Non-pigmented ciliary epithelial cell (primary cell): ENCODE measurements at regions not wholly inside any gene's neighbourhood (a gene's known extent, or its start where the extent isn't known, plus 50 kb on each side); places are given as distances from the start of the nearest gene placed in this dataset.
"Not testable (repeated sequence)": the region's sequence is repeated elsewhere in the genome, so short reads cannot be mapped to it uniquely, and the experiment has no call there.

Source experiments
- DNase-seq: peaks from one replicate; pipeline ENCODE4 v3.0.0-alpha.2; 2010; ENCODE audit warnings: low read depth

GRCh38 chr3:72080800-72081199, 295.9 kb upstream of the PROK2 start:
- DNase-seq = no peak

- DNase-seq = no peak
These were observed 295.1 kb upstream of the PROK2 start for GRCh38 chr3:72080095-72080494.

GRCh38 chr3:72079369-72079872, 294.5 kb upstream of the PROK2 start:
- no peak for DNase-seq

- no peak for DNase-seq
These were observed 293.9 kb upstream of the PROK2 start for GRCh38 chr3:72078676-72079368.

- DNase-seq = no peak
These were observed 292.7 kb upstream of the PROK2 start for GRCh38 chr3:72077473-72078259.

GRCh38 chr3:72075848-72076247, 290.9 kb upstream of the PROK2 start:
- not testable (repeated sequence) for DNase-seq

- DNase-seq = no peak
These were observed 286.7 kb upstream of the PROK2 start for GRCh38 chr3:72071624-72072023.

- DNase-seq = no peak
These were observed 285.1 kb upstream of the PROK2 start for GRCh38 chr3:72070005-72070404.

- DNase-seq = no peak
These were observed 284.6 kb upstream of the PROK2 start for GRCh38 chr3:72069543-72069942.

- no peak for DNase-seq
These were observed 283.7 kb upstream of the PROK2 start for GRCh38 chr3:72068621-72069020.

GRCh38 chr3:72067721-72068120, 282.8 kb upstream of the PROK2 start:
- no peak for DNase-seq

GRCh38 chr3:72065872-72066641, 281.1 kb upstream of the PROK2 start:
- DNase-seq = no peak

- DNase-seq = no peak
These were observed 280.3 kb upstream of the PROK2 start for GRCh38 chr3:72065236-72065635.

GRCh38 chr3:72064727-72065126, 279.8 kb upstream of the PROK2 start:
- not testable (repeated sequence) for DNase-seq

GRCh38 chr3:72062017-72062416, 277.1 kb upstream of the PROK2 start:
- DNase-seq = no peak

GRCh38 chr3:72060447-72061034, 275.6 kb upstream of the PROK2 start:
- no peak for DNase-seq

GRCh38 chr3:72058493-72059081, 273.6 kb upstream of the PROK2 start:
- DNase-seq = no peak

- no peak for DNase-seq
These were observed 270.5 kb upstream of the PROK2 start for GRCh38 chr3:72055436-72055835.

GRCh38 chr3:72054976-72055375, 270.0 kb upstream of the PROK2 start:
- DNase-seq = no peak

GRCh38 chr3:72052841-72053409, 268.0 kb upstream of the PROK2 start:
- no peak for DNase-seq

GRCh38 chr3:72050771-72051170, 265.8 kb upstream of the PROK2 start:
- no peak for DNase-seq
